Peyer's patch (tissue), 4 donors: ENCODE measurements at regions not wholly inside any gene's neighbourhood (a gene's known extent, or its start where the extent isn't known, plus 50 kb on each side); places are given as distances from the start of the nearest gene placed in this dataset.

ENCODE experiments used
- CTCF ChIP-seq, 6 experiments: fragments of 450-650 bp in 4 of 6; fragments of 200-600 bp in 2 of 6; sonication (generic) in 1 of 6; IDR thresholded peaks; one replicate each; pipeline ENCODE4 v1.5.1; 2017 to 2019; ENCODE audit warnings: antibody characterized with exemption in 6 of 6, mild to moderate bottlenecking in 3 of 6, moderate library complexity in 1 of 6
- POLR2A ChIP-seq, 2 donors: fragments of 450-650 bp; IDR thresholded peaks; one replicate each; pipeline ENCODE4 v1.5.1; 2017; ENCODE audit warnings: antibody characterized with exemption in 2 of 2, mild to moderate bottlenecking in 2 of 2, moderate library complexity in 2 of 2

DNA sequence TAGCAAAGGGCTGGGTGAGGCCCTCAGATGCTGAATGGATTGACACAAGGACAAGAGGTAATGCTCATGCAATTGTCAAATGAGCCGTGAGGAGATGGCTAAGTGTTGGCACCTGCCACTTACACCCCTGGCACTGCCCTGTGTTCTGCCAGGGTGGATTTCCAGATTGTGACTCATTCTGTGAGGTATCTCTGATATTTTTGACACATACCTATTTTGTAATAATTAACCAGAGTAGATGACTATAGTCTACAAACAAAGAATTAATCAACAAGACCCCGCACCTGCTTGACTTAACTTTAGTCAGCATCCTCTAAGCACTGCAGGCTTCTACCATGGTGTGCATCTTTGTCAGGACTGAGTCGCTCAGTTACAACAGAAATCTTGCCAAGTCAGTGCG is 200.8 kb downstream of the DIRAS2 start:
- TF ChIP-seq POLR2A (IDR thresholded peaks at IDR 0.05) (no peak), CTCF (IDR thresholded peaks at IDR 0.05) (no peak)
